Nephron (organoid): ENCODE measurements at regions not wholly inside any gene's neighbourhood (a gene's known extent, or its start where the extent isn't known, plus 50 kb on each side); places are given as distances from the start of the nearest gene placed in this dataset.

ENCODE experiments used
- H3K27ac Mint-ChIP-seq, 3 experiments: 2 replicates each; pipeline ENCODE4 v1.8.0; 2020; ENCODE audit warnings: mixed read lengths in 3 of 3, mild to moderate bottlenecking in 2 of 3, moderate library complexity in 1 of 3
- H3K27me3 Mint-ChIP-seq: 2 replicates; pipeline ENCODE4 v1.8.0; 2021; ENCODE audit warnings: low read depth, mild to moderate bottlenecking, moderate library complexity, mixed read lengths
- H3K36me3 Mint-ChIP-seq: 2 replicates; pipeline ENCODE4 v1.8.0; 2020; ENCODE audit warnings: low read depth, mixed read lengths
- H3K4me1 Mint-ChIP-seq: 2 replicates; pipeline ENCODE4 v1.8.0; 2020; ENCODE audit warnings: mixed read lengths
- H3K4me3 Mint-ChIP-seq, 3 experiments: 2 replicates each; pipeline ENCODE4 v1.8.0; 2020; ENCODE audit warnings: mild to moderate bottlenecking in 3 of 3, mixed read lengths in 3 of 3, moderate library complexity in 2 of 3
- H3K9me3 Mint-ChIP-seq: 2 replicates; pipeline ENCODE4 v1.8.0; 2020; ENCODE audit warnings: mixed read lengths
- TF ChIP-seq, protein P1 (sequence below), 3 experiments: fragments of 200-600 bp; sonication (generic); IDR thresholded peaks; one replicate each; pipeline ENCODE4 v1.5.0; 2021; ENCODE audit warnings: antibody characterized with exemption in 3 of 3; ENCODE audit not compliant: unreplicated experiment in 3 of 3

DNA sequence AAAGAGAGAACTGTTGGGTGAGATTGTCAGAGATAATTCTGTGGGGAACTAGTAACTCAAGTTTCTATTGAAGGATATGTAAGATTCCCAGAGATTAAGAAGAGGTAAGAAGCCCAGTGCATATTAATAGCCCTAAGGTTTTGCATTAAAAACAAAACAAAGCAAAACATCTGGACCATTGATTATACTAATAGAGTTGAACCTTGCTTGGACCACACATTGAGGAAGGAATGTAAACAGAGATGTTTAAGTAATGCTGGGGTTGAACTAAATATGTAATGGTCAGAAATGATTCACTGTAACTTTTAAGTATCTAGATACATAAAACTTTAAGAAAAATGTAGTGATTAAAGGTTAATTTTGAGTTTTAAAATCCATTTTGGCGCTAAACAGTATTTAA, 1770.0 kb downstream of the PCDH9 start:
- Mint-ChIP-seq H3K36me3 (peaks cover 1% of the 10 kb centered on the region), H3K4me3 (no peak overlapping the region), H3K4me1 (no peaks in the 10 kb centered on the region), H3K27ac (no peak overlapping the region), H3K9me3 (peaks cover 12% of the 10 kb centered on the region), H3K27me3 (no peaks in the 10 kb centered on the region)
- TF ChIP-seq, protein P1, sequence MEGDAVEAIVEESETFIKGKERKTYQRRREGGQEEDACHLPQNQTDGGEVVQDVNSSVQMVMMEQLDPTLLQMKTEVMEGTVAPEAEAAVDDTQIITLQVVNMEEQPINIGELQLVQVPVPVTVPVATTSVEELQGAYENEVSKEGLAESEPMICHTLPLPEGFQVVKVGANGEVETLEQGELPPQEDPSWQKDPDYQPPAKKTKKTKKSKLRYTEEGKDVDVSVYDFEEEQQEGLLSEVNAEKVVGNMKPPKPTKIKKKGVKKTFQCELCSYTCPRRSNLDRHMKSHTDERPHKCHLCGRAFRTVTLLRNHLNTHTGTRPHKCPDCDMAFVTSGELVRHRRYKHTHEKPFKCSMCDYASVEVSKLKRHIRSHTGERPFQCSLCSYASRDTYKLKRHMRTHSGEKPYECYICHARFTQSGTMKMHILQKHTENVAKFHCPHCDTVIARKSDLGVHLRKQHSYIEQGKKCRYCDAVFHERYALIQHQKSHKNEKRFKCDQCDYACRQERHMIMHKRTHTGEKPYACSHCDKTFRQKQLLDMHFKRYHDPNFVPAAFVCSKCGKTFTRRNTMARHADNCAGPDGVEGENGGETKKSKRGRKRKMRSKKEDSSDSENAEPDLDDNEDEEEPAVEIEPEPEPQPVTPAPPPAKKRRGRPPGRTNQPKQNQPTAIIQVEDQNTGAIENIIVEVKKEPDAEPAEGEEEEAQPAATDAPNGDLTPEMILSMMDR (IDR thresholded peaks at IDR 0.05; ENCODE audit: unreplicated experiment in 3 of 3): no peak

- no peaks in the 10 kb centered on the region for H3K4me1 Mint-ChIP-seq
- no peak overlapping the region for H3K4me3 Mint-ChIP-seq
- H3K27ac Mint-ChIP-seq: no peak overlapping the region
- H3K9me3 Mint-ChIP-seq: no peaks in the 10 kb centered on the region
- no peaks in the 10 kb centered on the region for H3K27me3 Mint-ChIP-seq
- TF ChIP-seq, protein P1 (IDR thresholded peaks at IDR 0.05; ENCODE audit: unreplicated experiment in 3 of 3): no peak
- no peaks in the 10 kb centered on the region for H3K36me3 Mint-ChIP-seq
Measured at GRCh38 chr13:65456150-65456912, 1773.8 kb downstream of the PCDH9 start.

DNA sequence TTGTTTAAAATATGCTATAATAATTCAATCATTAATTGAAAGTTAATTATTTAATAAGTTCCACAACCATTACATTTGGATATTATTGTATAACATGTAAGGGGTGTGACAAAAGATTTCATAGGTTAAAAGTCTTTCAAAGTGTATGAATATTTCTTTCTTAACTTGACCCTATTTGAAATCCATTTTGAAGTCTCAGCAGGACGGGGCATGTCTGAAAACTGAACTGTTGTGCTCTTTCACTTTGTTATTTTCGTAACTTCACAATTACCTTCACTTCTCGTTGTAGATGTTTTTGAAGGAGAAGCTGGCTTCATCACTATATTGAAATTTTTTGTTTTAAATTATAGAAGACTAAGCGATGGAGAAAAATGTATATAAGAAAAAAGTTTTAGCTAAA, 1775.7 kb downstream of the PCDH9 start:
- Mint-ChIP-seq H3K27ac (no peak overlapping the region), H3K4me1 (no peaks in the 10 kb centered on the region)
- TF ChIP-seq, protein P1 (IDR thresholded peaks at IDR 0.05; ENCODE audit: unreplicated experiment in 3 of 3): no peak

DNA sequence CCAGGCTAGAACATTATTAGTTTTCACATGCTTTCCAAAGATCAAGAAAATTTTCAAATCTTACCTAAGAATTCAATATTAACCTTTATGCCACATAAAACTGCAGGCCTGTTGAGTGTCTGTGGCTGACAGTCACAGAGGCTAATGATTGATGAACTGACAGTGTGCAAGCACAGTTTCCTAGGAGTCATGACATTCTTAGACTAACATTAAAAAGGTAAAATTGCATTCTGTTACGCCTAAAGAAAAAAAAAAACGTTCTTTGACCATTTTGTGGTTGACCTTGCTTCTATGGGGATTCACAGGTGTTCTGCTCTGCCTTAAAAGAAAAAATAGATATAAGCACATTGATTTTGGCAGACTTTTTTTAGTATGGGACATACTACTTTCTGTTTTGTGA, 1776.2 kb downstream of the PCDH9 start:
- no peak overlapping the region for H3K27ac Mint-ChIP-seq
- no peaks in the 10 kb centered on the region for H3K4me1 Mint-ChIP-seq
- H3K4me3 Mint-ChIP-seq: no peak overlapping the region
- H3K36me3 Mint-ChIP-seq: no peaks in the 10 kb centered on the region
- H3K9me3 Mint-ChIP-seq: no peaks in the 10 kb centered on the region
- H3K27me3 Mint-ChIP-seq: no peaks in the 10 kb centered on the region
- TF ChIP-seq, protein P1 (IDR thresholded peaks at IDR 0.05; ENCODE audit: unreplicated experiment in 3 of 3): no peak

More for the DNA sequence above, 1775.7 kb downstream of the PCDH9 start:
- no peak overlapping the region for H3K4me3 Mint-ChIP-seq
- no peaks in the 10 kb centered on the region for H3K36me3 Mint-ChIP-seq
- no peaks in the 10 kb centered on the region for H3K9me3 Mint-ChIP-seq
- no peaks in the 10 kb centered on the region for H3K27me3 Mint-ChIP-seq

GRCh38 chr13:65445340-65445739, 1784.8 kb downstream of the PCDH9 start:
- no peaks in the 10 kb centered on the region for H3K36me3 Mint-ChIP-seq
- H3K27ac Mint-ChIP-seq: no peak overlapping the region
- H3K9me3 Mint-ChIP-seq: peaks cover 36% of the 10 kb centered on the region
- no peaks in the 10 kb centered on the region for H3K27me3 Mint-ChIP-seq
- no peaks in the 10 kb centered on the region for H3K4me1 Mint-ChIP-seq
- no peak overlapping the region for H3K4me3 Mint-ChIP-seq
- TF ChIP-seq, protein P1 (IDR thresholded peaks at IDR 0.05; ENCODE audit: unreplicated experiment in 3 of 3): no peak

DNA sequence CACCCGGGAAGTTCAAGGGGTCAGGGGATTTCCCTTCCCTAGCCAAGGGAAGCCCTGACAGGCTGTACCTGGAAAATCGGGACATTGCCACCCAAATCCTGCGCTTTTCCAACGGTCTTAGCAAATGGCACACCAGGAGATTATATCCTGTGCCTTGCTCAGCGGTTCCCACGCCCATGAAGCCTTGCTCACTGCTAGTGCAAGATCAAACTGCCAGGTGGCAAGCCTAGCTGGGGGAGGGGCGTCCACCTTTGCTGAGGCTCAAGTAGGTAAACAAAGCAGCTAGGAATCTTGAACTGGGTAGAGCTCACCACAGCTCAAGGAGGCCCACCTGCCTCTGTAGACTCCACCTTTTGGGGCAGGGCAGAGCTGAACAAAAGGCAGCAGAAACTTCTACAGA, 1794.5 kb downstream of the PCDH9 start:
- no peaks in the 10 kb centered on the region for H3K4me1 Mint-ChIP-seq
- H3K36me3 Mint-ChIP-seq: peaks cover 3% of the 10 kb centered on the region
- TF ChIP-seq, protein P1 (IDR thresholded peaks at IDR 0.05; ENCODE audit: unreplicated experiment in 3 of 3): no peak
- H3K4me3 Mint-ChIP-seq: no peak overlapping the region
- peaks cover 30% of the 10 kb centered on the region for H3K9me3 Mint-ChIP-seq
- H3K27ac Mint-ChIP-seq: no peak overlapping the region
- H3K27me3 Mint-ChIP-seq: no peaks in the 10 kb centered on the region
